GM19043 (cell line): ENCODE measurements at regions not wholly inside any gene's neighbourhood (a gene's known extent, or its start where the extent isn't known, plus 50 kb on each side); places are given as distances from the start of the nearest gene placed in this dataset.
"Not testable (repeated sequence)": the region's sequence is repeated elsewhere in the genome, so short reads cannot be mapped to it uniquely, and the experiment has no call there.

Experiments
- ATAC-seq: cut with Tn5 transposase; IDR thresholded peaks from one replicate; pipeline ENCODE4 v1.9.1; 2021; ENCODE audit warnings: low read depth; ENCODE audit not compliant: unreplicated experiment

GRCh38 chr7:81158189-81158588, 239.3 kb upstream of the SEMA3C start:
- no peak for ATAC-seq

- ATAC-seq: no peak
These were observed 237.0 kb upstream of the SEMA3C start for GRCh38 chr7:81155654-81156373.

- no peak for ATAC-seq
These were observed 235.7 kb upstream of the SEMA3C start for GRCh38 chr7:81154565-81154964.

GRCh38 chr7:81152925-81153324, 234.1 kb upstream of the SEMA3C start:
- ATAC-seq: not testable (repeated sequence)

GRCh38 chr7:81150951-81151361, 232.1 kb upstream of the SEMA3C start:
- no peak for ATAC-seq

- no peak for ATAC-seq
These were observed 225.0 kb upstream of the SEMA3C start for GRCh38 chr7:81143856-81144255.

- ATAC-seq: not testable (repeated sequence)
These were observed 222.7 kb upstream of the SEMA3C start for GRCh38 chr7:81141257-81142205.

GRCh38 chr7:81140775-81141174, 221.9 kb upstream of the SEMA3C start:
- no peak for ATAC-seq

GRCh38 chr7:81140252-81140651, 221.4 kb upstream of the SEMA3C start:
- ATAC-seq: no peak

GRCh38 chr7:81138870-81139269, 220.0 kb upstream of the SEMA3C start:
- no peak for ATAC-seq

- no peak for ATAC-seq
These were observed 216.5 kb upstream of the SEMA3C start for GRCh38 chr7:81135324-81135723.

GRCh38 chr7:81128011-81128410, 209.2 kb upstream of the SEMA3C start:
- ATAC-seq: no peak

GRCh38 chr7:81120803-81121202, 202.0 kb upstream of the SEMA3C start:
- ATAC-seq: no peak

GRCh38 chr7:81120111-81120510, 201.3 kb upstream of the SEMA3C start:
- no peak for ATAC-seq

- no peak for ATAC-seq
These were observed 195.8 kb upstream of the SEMA3C start for GRCh38 chr7:81114633-81115032.

GRCh38 chr7:81112731-81113130, 193.9 kb upstream of the SEMA3C start:
- no peak for ATAC-seq

- ATAC-seq: no peak
These were observed 193.1 kb upstream of the SEMA3C start for GRCh38 chr7:81111781-81112540.

- ATAC-seq: no peak
These were observed 192.5 kb upstream of the SEMA3C start for GRCh38 chr7:81111358-81111757.

GRCh38 chr7:81110673-81111072, 191.8 kb upstream of the SEMA3C start:
- no peak for ATAC-seq

GRCh38 chr7:81098213-81098612, 179.4 kb upstream of the SEMA3C start:
- no peak for ATAC-seq

- no peak for ATAC-seq
These were observed 176.1 kb upstream of the SEMA3C start for GRCh38 chr7:81094952-81095351.
